GM13977 (cell line): ENCODE measurements at regions not wholly inside any gene's neighbourhood (a gene's known extent, or its start where the extent isn't known, plus 50 kb on each side); places are given as distances from the start of the nearest gene placed in this dataset.

Experiments used
- DNase-seq: peaks from one replicate; pipeline ENCODE4 v3.0.0; 2012; ENCODE audit warnings: low spot score
- in situ Hi-C: fragments of 300-500 bp; cut with MboI; formaldehyde crosslinking; loops from one replicate; pipeline ENCODE4 v1.12.0; 2022; ENCODE audit warnings: low sequenced_read_pairs, low pct_unique_long_range_greater_than_20kb, mixed read lengths, inconsistent platforms; ENCODE audit not compliant: unreplicated experiment
- TF ChIP-seq, protein P1 (sequence below): IDR thresholded peaks from 2 replicates; pipeline ENCODE4 v1.5.1; 2012; ENCODE audit warnings: mild to moderate bottlenecking, control low read depth; ENCODE audit not compliant: insufficient read depth; ENCODE audit errors: extremely low read depth, missing control alignments

DNA sequence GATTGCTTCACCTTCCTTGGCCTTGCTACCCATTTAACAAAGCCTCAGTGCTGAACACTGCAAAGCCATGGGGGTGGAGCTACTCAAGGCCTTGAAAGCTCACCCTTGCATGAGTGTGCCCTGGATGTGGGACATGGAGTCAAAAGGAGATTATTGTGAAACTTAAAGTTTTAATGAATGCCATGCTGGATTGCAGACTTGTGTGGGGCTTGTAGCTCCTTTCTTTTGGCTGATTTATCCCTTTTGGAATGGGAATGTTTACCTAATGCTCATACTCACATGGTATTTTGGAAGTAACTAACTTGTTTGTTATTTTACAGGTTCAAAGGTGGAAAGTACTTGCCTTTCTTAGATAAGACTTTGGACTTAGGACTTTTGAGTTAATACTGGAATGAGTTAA lies 538.5 kb upstream of the NECTIN3 start:
- TF ChIP-seq, protein P1, sequence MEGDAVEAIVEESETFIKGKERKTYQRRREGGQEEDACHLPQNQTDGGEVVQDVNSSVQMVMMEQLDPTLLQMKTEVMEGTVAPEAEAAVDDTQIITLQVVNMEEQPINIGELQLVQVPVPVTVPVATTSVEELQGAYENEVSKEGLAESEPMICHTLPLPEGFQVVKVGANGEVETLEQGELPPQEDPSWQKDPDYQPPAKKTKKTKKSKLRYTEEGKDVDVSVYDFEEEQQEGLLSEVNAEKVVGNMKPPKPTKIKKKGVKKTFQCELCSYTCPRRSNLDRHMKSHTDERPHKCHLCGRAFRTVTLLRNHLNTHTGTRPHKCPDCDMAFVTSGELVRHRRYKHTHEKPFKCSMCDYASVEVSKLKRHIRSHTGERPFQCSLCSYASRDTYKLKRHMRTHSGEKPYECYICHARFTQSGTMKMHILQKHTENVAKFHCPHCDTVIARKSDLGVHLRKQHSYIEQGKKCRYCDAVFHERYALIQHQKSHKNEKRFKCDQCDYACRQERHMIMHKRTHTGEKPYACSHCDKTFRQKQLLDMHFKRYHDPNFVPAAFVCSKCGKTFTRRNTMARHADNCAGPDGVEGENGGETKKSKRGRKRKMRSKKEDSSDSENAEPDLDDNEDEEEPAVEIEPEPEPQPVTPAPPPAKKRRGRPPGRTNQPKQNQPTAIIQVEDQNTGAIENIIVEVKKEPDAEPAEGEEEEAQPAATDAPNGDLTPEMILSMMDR, result no peak
- in situ Hi-C loops, result no loop called here
- DNase-seq, result no peak

DNA sequence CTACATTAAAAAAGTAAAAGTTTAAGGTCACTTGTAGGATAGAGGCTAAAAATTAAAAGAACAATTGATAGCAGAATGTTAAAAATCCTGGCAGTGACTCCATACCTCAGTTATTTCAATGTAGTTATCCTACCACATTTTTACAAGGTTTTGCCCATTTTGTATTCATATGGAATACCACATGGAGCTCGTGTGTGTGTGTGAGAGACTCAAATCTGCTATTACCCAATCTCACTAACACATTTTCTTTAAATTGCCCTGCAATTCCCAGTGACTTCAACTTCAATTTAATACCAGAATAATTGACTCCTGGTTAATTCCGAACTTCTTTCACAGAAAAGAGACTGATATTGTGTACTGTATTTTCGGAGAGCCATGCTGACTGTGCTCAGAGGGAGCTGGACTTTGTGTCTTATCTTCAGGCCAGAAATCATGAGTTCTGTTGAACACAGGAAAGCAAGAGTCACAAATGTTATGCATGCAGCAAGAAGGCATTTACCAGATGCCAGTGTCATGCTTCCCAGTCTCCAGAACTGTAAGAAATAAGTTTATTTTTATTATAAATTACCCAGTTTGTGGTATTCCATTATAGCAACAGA lies 529.0 kb upstream of the NECTIN3 start:
- in situ Hi-C loops, result no loop called here
- no peak for DNase-seq
- TF ChIP-seq, protein P1, result no peak

DNA sequence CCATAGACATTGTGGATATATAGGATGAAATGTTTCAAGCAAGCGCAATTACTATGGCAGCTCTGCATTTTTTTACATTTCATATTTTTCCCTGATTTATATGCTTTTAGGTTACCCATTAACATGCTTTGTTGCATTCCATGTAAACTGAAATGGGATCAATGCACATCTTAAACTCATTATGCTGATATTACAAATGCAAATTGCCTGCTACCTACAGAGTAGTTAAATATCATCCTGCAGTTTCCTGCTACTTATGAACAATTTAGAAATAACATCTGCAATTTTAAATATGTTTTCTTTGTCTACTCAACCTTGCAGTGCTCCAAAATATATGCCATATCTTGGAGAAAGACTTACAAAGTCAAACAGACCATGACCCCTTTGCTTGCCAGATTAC lies 526.9 kb upstream of the NECTIN3 start:
- DNase-seq, result no peak
- TF ChIP-seq, protein P1, result no peak
- in situ Hi-C loops, result no loop called here

DNA sequence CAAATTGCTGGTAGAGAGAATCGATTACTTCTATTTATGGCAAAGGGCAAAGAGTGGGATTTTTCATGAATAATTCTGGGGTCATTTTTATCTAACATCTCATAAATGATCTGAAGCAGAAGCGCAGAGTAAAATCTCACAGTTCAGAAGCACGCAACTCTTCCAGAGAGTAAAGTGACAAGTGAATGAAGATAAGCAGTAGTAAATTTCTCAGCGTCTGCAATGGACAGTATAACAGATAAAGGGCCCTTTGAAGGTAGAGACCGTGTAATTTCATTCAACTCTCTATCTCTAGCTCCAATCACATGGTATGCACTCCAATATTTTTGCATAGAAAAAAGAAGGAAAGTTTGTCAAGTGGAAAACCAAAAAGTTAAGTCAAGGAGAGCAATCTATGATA lies 521.1 kb upstream of the NECTIN3 start:
- TF ChIP-seq, protein P1, result no peak
- in situ Hi-C loops, result no loop called here
- no peak for DNase-seq

DNA sequence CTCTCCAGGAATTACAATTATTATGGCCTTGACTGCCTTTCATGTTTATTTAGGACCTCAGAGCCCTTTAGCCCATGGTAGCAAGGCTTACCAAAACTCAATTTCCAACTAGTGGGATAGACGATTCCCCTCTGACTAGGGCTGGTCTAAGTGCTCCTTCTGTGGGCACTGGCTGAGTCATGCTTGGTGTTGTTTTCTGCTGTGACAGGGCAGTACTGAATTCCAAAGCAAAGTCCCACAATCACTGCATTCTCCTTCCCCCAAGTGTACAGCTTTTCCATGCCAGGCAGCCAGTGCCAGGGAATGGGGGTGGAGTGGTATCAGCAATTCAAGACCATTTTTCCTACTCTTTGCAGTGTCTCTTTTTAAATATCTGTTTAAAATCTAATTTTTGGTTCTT lies 509.0 kb upstream of the NECTIN3 start:
- no peak for DNase-seq
- TF ChIP-seq, protein P1, result no peak
- in situ Hi-C loops, result no loop called here

DNA sequence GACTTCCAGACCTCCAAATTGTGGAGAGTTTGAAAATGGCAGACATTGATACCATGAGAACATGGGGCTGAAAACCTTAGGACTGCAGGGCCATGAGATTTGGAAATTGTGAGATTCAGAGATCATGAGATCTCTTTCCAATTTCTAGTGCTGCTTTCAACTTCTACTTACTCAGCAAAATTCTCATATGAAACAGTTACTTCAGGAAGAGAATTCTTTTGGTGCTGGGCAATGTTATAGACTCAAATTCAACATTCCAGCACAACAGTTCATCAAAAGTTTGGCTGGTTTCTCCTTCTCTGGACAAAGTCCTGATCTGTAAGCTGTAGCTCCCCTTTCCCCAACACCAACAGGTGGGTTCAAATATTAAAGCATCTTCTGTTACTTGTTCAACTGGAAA lies 506.9 kb upstream of the NECTIN3 start:
- no peak for DNase-seq
- in situ Hi-C loops, result no loop called here
- TF ChIP-seq, protein P1, result no peak

DNA sequence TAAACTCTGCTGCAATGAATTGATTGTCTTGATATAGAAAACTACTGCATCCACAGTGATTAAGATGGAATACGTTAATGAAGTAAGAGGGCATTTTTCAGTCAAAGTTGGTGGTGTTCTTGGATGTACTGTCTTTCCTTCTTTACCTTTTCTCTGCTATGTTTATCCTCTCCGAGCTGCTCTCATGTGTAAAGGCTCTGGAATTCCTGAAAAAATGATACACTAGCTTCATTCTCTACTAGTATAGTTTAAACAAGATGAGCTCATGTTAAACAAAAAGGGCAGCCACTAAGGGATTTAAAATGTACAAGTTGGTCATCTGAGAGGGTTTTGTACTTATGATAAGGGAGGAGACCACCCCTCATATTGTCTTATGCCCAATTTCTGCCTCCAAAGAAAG lies 504.6 kb upstream of the NECTIN3 start:
- DNase-seq, result no peak
- TF ChIP-seq, protein P1, result no peak
- in situ Hi-C loops, result no loop called here
